ENCODE measurements at regions not wholly inside any gene's neighbourhood (a gene's known extent, or its start where the extent isn't known, plus 50 kb on each side); places are given as distances from the start of the nearest gene placed in this dataset.

DNA sequence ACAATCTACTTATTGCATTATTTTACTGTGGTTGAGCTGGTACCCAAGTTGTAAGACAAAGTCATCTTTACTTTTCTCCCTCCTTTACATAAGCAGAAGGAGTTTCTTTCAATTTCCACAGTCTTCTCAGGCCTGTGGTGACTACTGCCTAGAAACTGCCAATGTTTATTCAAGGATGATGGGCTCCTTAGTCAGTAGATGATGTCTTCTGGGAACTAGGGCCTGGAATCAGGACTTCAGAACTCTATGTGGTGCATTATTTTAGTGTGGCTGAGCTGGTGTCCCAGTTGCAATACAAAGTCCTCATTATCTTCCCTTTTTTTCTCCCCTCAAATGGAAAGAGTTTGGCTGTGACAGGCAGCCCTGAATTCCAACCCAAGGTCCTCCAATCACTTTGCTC lies 1762.5 kb downstream of the SI start:
- TF ChIP-seq, protein P1, sequence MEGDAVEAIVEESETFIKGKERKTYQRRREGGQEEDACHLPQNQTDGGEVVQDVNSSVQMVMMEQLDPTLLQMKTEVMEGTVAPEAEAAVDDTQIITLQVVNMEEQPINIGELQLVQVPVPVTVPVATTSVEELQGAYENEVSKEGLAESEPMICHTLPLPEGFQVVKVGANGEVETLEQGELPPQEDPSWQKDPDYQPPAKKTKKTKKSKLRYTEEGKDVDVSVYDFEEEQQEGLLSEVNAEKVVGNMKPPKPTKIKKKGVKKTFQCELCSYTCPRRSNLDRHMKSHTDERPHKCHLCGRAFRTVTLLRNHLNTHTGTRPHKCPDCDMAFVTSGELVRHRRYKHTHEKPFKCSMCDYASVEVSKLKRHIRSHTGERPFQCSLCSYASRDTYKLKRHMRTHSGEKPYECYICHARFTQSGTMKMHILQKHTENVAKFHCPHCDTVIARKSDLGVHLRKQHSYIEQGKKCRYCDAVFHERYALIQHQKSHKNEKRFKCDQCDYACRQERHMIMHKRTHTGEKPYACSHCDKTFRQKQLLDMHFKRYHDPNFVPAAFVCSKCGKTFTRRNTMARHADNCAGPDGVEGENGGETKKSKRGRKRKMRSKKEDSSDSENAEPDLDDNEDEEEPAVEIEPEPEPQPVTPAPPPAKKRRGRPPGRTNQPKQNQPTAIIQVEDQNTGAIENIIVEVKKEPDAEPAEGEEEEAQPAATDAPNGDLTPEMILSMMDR (conservative IDR thresholded peaks at IDR 0.05) = no peak
- no peaks in the 10 kb centered on the region for H3K36me3 Mint-ChIP-seq
- no peaks in the 10 kb centered on the region for H3K27me3 Mint-ChIP-seq
- no peak overlapping the region for H3K27ac Mint-ChIP-seq
- H3K9me3 Mint-ChIP-seq = no peaks in the 10 kb centered on the region
- no peaks in the 10 kb centered on the region for H3K4me1 Mint-ChIP-seq (ENCODE audit: unreplicated experiment)
- no peak for DNase-seq (ENCODE audit: extremely low spot score, unreplicated experiment)
- H3K4me3 Mint-ChIP-seq = no peak overlapping the region

DNA sequence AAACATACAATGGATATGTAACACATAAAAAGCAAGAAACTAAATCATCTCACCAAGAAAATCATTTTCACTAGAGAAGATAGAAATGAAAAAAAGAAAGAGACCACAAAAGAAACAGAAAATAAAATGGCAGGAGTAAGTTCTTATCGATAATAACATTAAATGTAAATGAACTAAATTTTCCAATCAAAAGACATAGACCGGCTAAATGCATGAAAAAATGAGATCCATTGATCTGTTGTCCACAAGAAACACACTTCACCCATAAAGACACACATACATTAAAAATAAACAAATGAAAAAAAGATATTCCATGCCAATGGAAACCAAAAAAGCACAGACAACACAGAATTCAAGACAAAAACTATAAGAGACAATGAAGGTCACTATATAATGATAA lies 1771.9 kb downstream of the SI start:
- TF ChIP-seq, protein P1 (conservative IDR thresholded peaks at IDR 0.05) = no peak
- Mint-ChIP-seq H3K4me1 (ENCODE audit: unreplicated experiment) (no peaks in the 10 kb centered on the region), H3K9me3 (peaks cover 5% of the 10 kb centered on the region)

DNA sequence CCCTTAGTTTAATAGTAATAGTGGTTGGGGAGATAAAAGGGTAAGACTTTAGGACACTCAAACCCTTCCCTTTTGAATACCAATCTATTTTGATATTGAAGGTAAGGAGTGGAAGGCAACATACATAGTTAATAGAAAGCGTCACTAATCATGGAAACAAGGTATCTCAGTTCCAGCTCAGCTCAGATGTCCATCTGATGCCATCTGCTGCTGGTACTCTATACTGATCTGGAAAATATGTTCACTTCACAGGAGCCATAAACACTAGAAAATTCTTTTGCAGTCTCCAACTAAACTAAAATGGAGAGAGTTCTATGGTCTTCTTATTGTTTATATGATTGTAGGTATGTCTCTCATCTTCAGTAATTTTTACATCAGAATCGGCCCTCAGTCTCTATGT lies 1777.1 kb downstream of the OTOL1 start:
- Mint-ChIP-seq H3K27ac (no peak overlapping the region), H3K36me3 (no peaks in the 10 kb centered on the region), H3K27me3 (no peaks in the 10 kb centered on the region), H3K4me3 (no peak overlapping the region), H3K9me3 (no peaks in the 10 kb centered on the region), H3K4me1 (ENCODE audit: unreplicated experiment) (no peaks in the 10 kb centered on the region)
- TF ChIP-seq, protein P1 (conservative IDR thresholded peaks at IDR 0.05) = no peak
- no peak for DNase-seq (ENCODE audit: extremely low spot score, unreplicated experiment)

More for the DNA sequence above, 1771.9 kb downstream of the SI start:
- DNase-seq (ENCODE audit: extremely low spot score, unreplicated experiment) = no peak
- H3K4me3 Mint-ChIP-seq = no peak overlapping the region
- no peak overlapping the region for H3K27ac Mint-ChIP-seq
- no peaks in the 10 kb centered on the region for H3K36me3 Mint-ChIP-seq
- no peaks in the 10 kb centered on the region for H3K27me3 Mint-ChIP-seq

DNA sequence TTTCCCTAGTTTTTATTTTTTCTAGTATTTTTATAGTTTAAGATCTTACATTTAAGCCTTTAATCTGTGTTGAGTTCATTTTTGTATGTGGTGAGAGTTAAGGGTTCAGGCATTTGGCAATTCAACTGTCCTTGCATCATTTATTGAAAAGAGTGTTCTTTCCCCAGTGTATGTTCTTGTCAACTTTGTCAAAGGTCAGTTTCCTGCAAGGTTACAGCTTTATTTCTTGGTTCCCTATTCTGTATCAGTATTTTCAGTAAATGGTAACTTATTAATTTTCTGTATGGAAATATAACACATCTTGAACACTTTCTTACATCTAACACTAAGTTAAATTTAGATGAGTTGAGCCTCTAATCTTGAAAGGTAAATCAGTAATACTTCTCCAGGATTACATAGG lies 1770.1 kb downstream of the OTOL1 start:
- no peak for DNase-seq (ENCODE audit: extremely low spot score, unreplicated experiment)
- no peaks in the 10 kb centered on the region for H3K36me3 Mint-ChIP-seq
- no peak overlapping the region for H3K4me3 Mint-ChIP-seq
- H3K9me3 Mint-ChIP-seq = no peaks in the 10 kb centered on the region
- TF ChIP-seq, protein P1 (conservative IDR thresholded peaks at IDR 0.05) = no peak
- no peaks in the 10 kb centered on the region for H3K4me1 Mint-ChIP-seq (ENCODE audit: unreplicated experiment)
- H3K27me3 Mint-ChIP-seq = no peaks in the 10 kb centered on the region
- no peak overlapping the region for H3K27ac Mint-ChIP-seq

DNA sequence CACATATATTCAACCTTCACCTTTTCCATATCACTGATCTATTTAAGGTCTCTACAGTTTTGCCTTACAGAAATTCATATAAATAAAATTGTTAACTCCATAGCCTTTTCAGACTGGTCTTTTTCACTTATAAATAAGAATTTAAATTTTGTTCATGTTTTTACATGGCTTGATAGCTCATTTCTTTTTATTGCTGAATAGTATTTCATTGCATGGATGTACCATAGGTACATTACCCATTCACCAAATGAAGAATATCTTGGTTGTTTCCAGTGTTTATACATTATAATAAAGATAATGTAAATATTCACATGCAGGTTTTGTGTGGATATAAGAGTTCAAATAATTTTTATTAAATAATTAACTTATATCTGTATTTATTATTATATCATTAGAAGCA lies 1765.0 kb downstream of the OTOL1 start:
- H3K27me3 Mint-ChIP-seq = no peaks in the 10 kb centered on the region
- no peak for DNase-seq (ENCODE audit: extremely low spot score, unreplicated experiment)

More for the DNA sequence above, 1765.0 kb downstream of the OTOL1 start:
- H3K36me3 Mint-ChIP-seq = no peaks in the 10 kb centered on the region
- H3K4me3 Mint-ChIP-seq = no peak overlapping the region
- no peaks in the 10 kb centered on the region for H3K9me3 Mint-ChIP-seq
- TF ChIP-seq, protein P1 (conservative IDR thresholded peaks at IDR 0.05) = no peak
- no peaks in the 10 kb centered on the region for H3K4me1 Mint-ChIP-seq (ENCODE audit: unreplicated experiment)
- H3K27ac Mint-ChIP-seq = no peak overlapping the region
